ENCODE measurements at regions not wholly inside any gene's neighbourhood (a gene's known extent, or its start where the extent isn't known, plus 50 kb on each side); places are given as distances from the start of the nearest gene placed in this dataset.

DNA sequence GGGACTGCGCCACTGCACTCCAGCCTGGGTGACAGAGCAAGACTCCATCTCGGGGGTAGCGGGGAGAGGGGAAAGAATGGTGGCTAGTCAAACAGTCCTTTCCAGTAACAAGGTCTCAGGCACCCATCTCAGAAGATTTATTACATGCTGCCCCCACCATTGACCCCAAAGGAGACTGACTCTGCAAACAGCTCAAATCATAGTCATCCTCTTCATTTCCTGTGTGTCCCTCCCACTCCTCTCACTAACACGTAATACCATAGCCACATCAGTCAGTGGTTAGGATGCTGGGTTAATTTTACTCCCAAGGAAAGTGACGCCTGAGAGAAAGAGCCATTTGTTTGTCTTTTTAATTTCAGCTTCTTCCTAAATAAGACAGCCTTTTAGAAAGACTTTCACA lies 56.6 kb upstream of the BET1 start:
- Mint-ChIP-seq H3K27ac (ENCODE audit: unreplicated experiment) (no peak overlapping the region), H3K4me3 (ENCODE audit: unreplicated experiment) (no peak overlapping the region), H3K9me3 (ENCODE audit: low read depth) (no peaks in the 10 kb centered on the region), H3K36me3 (ENCODE audit: low read depth) (no peaks in the 10 kb centered on the region), H3K27me3 (ENCODE audit: low read depth) (no peaks in the 10 kb centered on the region), H3K4me1 (ENCODE audit: low read depth) (peaks cover 2% of the 10 kb centered on the region)
- TF ChIP-seq, protein P1, sequence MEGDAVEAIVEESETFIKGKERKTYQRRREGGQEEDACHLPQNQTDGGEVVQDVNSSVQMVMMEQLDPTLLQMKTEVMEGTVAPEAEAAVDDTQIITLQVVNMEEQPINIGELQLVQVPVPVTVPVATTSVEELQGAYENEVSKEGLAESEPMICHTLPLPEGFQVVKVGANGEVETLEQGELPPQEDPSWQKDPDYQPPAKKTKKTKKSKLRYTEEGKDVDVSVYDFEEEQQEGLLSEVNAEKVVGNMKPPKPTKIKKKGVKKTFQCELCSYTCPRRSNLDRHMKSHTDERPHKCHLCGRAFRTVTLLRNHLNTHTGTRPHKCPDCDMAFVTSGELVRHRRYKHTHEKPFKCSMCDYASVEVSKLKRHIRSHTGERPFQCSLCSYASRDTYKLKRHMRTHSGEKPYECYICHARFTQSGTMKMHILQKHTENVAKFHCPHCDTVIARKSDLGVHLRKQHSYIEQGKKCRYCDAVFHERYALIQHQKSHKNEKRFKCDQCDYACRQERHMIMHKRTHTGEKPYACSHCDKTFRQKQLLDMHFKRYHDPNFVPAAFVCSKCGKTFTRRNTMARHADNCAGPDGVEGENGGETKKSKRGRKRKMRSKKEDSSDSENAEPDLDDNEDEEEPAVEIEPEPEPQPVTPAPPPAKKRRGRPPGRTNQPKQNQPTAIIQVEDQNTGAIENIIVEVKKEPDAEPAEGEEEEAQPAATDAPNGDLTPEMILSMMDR (IDR thresholded peaks at IDR 0.05), result no peak
- no peak for DNase-seq (ENCODE audit: low spot score)

DNA sequence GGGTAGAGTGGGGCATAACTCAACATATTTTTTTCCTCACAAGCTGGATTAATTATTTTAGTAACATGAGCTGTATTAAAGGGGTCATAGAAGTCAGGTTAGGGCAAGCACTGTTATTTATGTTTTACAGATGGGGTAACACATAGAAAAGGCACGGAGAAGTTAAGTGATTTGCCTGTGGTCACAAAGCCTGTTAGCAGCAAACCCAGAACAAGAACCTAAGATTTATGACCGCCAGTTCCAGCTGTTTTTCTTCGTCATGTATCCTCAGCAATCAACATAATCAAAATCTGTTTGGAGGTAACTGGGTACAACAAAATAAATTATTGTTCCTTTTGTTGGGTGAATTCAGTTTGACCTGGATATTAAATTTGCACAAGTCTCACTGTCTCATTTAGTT lies 57.2 kb upstream of the BET1 start:
- TF ChIP-seq, protein P1 (IDR thresholded peaks at IDR 0.05), result no peak
- DNase-seq (ENCODE audit: low spot score), result no peak

DNA sequence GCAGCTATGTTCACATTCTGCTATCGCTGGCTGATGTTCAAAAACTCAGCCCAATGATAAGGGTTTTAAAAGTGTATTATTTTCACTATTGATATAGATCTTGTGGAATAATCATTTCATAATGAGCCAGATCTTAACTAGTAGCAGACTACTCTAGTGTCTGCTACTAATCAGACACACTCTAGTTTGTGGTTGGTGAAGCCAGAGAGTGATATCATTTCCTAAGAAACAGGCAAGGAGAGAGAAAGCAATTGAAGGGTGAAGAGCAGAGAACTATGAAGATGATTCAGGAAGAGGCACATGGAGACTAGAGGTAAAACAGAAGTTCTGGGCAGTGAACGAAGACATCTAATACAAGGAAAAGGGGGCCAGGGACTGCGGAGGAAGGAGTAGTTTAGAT lies 58.2 kb upstream of the BET1 start:
- DNase-seq (ENCODE audit: low spot score), result no peak
- H3K36me3 Mint-ChIP-seq (ENCODE audit: low read depth), result no peaks in the 10 kb centered on the region

More for the DNA sequence above, 57.2 kb upstream of the BET1 start:
- Mint-ChIP-seq H3K4me1 (ENCODE audit: low read depth) (peaks cover 2% of the 10 kb centered on the region), H3K9me3 (ENCODE audit: low read depth) (no peaks in the 10 kb centered on the region), H3K27ac (ENCODE audit: unreplicated experiment) (no peak overlapping the region), H3K4me3 (ENCODE audit: unreplicated experiment) (no peak overlapping the region), H3K27me3 (ENCODE audit: low read depth) (no peaks in the 10 kb centered on the region), H3K36me3 (ENCODE audit: low read depth) (no peaks in the 10 kb centered on the region)

DNA sequence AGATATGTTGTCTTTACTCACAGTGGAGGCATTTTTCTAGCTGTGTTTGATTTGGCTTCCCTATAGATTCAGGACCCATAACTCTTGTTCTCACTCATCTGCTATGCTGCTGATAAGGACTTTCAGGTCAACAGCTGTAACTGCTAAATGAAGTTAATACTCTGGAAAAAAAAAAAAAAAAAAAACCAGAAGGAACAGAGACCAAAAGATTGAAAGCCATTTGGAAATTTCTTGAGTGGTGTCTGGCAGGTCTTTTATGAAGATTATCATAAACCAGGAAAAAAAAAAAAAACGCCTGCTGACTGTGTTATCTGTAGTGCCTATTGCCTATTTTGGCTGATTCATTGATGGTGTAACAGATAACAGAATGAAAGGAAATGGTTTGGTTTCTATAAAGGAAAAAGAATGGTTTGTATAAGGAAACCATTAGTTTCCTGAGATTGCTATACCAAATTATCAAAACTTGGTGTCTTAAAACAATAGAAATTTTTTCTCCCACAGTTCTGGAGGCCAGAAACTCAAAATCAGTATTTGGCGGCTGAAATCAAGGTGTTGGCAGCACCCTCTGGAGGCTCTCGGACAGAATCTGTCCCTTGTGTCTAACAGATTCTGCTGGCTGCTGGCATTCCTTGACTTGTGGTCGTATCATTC lies 60.5 kb upstream of the BET1 start:
- DNase-seq (ENCODE audit: low spot score), result no peak
- Mint-ChIP-seq H3K27me3 (ENCODE audit: low read depth) (no peaks in the 10 kb centered on the region), H3K4me1 (ENCODE audit: low read depth) (peaks cover 8% of the 10 kb centered on the region), H3K9me3 (ENCODE audit: low read depth) (no peaks in the 10 kb centered on the region), H3K36me3 (ENCODE audit: low read depth) (no peaks in the 10 kb centered on the region), H3K27ac (ENCODE audit: unreplicated experiment) (no peak overlapping the region), H3K4me3 (ENCODE audit: unreplicated experiment) (no peak overlapping the region)
- TF ChIP-seq, protein P1 (IDR thresholded peaks at IDR 0.05), result no peak

More for the DNA sequence above, 58.2 kb upstream of the BET1 start:
- no peaks in the 10 kb centered on the region for H3K27me3 Mint-ChIP-seq (ENCODE audit: low read depth)
- H3K4me1 Mint-ChIP-seq (ENCODE audit: low read depth), result peaks cover 2% of the 10 kb centered on the region
- no peak overlapping the region for H3K27ac Mint-ChIP-seq (ENCODE audit: unreplicated experiment)
- TF ChIP-seq, protein P1 (IDR thresholded peaks at IDR 0.05), result no peak
- no peaks in the 10 kb centered on the region for H3K9me3 Mint-ChIP-seq (ENCODE audit: low read depth)
- H3K4me3 Mint-ChIP-seq (ENCODE audit: unreplicated experiment), result no peak overlapping the region

DNA sequence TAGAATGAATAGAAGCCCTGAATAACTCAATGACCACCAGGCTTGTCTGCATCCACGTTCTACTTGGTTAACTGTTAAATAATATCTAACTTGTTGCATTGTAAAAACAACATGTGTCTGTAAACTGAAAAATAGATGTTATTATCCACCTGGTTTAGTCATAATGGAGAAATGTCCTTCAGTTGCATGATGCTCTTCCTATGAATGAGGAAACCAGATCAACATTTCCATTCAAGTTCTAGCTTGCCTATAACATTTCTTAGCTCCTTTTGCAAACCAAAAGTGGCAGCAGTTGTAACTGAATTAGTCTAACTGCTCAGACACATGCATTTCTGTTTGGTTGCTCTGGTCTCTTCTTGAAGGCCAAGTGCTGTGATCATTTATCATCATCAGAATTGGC lies 62.9 kb upstream of the BET1 start:
- H3K27me3 Mint-ChIP-seq (ENCODE audit: low read depth), result no peaks in the 10 kb centered on the region
- H3K27ac Mint-ChIP-seq (ENCODE audit: unreplicated experiment), result no peak overlapping the region
- peaks cover 8% of the 10 kb centered on the region for H3K4me1 Mint-ChIP-seq (ENCODE audit: low read depth)
- TF ChIP-seq, protein P1 (IDR thresholded peaks at IDR 0.05), result no peak
- DNase-seq (ENCODE audit: low spot score), result no peak
- no peaks in the 10 kb centered on the region for H3K9me3 Mint-ChIP-seq (ENCODE audit: low read depth)
- H3K36me3 Mint-ChIP-seq (ENCODE audit: low read depth), result no peaks in the 10 kb centered on the region
- no peak overlapping the region for H3K4me3 Mint-ChIP-seq (ENCODE audit: unreplicated experiment)
